WERI-Rb-1 (cell line): ENCODE measurements at regions not wholly inside any gene's neighbourhood (a gene's known extent, or its start where the extent isn't known, plus 50 kb on each side); places are given as distances from the start of the nearest gene placed in this dataset.
A peak's percentile ranks its signal among the peaks of the same experiment; 100 is the strongest.

Experiments used
- DNase-seq: peaks from one replicate; pipeline ENCODE4 v3.0.0-alpha.2; 2020
- H3K27ac ChIP-seq: fragments of 250-450 bp; sonication (Bioruptor Pico); 2 replicates; pipeline ENCODE4 v1.5.1; 2020; ENCODE audit warnings: mild to moderate bottlenecking, moderate library complexity
- H3K27me3 ChIP-seq: fragments of 250-450 bp; sonication (Bioruptor Pico); 2 replicates; pipeline ENCODE4 v1.5.1; 2021; ENCODE audit warnings: mild to moderate bottlenecking, low read depth, moderate library complexity; ENCODE audit not compliant: insufficient read depth, severe bottlenecking
- H3K36me3 ChIP-seq: fragments of 250-450 bp; sonication (Bioruptor Pico); 2 replicates; pipeline ENCODE4 v1.5.1; 2020; ENCODE audit warnings: mild to moderate bottlenecking, moderate library complexity
- H3K4me3 ChIP-seq: 2 replicates; pipeline ENCODE4 v1.5.1; 2011; ENCODE audit warnings: low read depth, mild to moderate bottlenecking, control low read depth, low read length
- H3K9me3 ChIP-seq: fragments of 250-450 bp; sonication (Bioruptor Pico); 2 replicates; pipeline ENCODE4 v1.5.1; 2021; ENCODE audit warnings: mild to moderate bottlenecking, moderate library complexity; ENCODE audit not compliant: severe bottlenecking
- CTCF ChIP-seq: IDR thresholded peaks from 2 replicates; pipeline ENCODE4 v1.5.1; 2011; ENCODE audit warnings: low read depth, mild to moderate bottlenecking, control low read depth, inconsistent platforms, low read length

GRCh38 chr12:118625050-118625675 lies 248.8 kb downstream of the SUDS3 start:
- H3K27me3 ChIP-seq, result no peaks in the 10 kb centered on the region

GRCh38 chr12:118633071-118633470 lies 256.7 kb downstream of the SUDS3 start:
- no peaks in the 10 kb centered on the region for H3K27me3 ChIP-seq
- H3K9me3 ChIP-seq, result no peaks in the 10 kb centered on the region
- H3K4me3 ChIP-seq, result no peak overlapping the region
- no peak for TF ChIP-seq CTCF
- H3K36me3 ChIP-seq, result no peaks in the 10 kb centered on the region
- no peak for DNase-seq
- H3K27ac ChIP-seq, result no peak overlapping the region

More at GRCh38 chr12:118625050-118625675, 248.8 kb downstream of the SUDS3 start:
- DNase-seq, result no peak
- Histone ChIP-seq H3K4me3 (no peak overlapping the region), H3K9me3 (no peaks in the 10 kb centered on the region), H3K27ac (no peak overlapping the region), H3K36me3 (no peaks in the 10 kb centered on the region)
- no peak for TF ChIP-seq CTCF

- Histone ChIP-seq H3K4me3 (no peak overlapping the region), H3K36me3 (no peaks in the 10 kb centered on the region), H3K27me3 (no peaks in the 10 kb centered on the region), H3K27ac (no peak overlapping the region), H3K9me3 (no peaks in the 10 kb centered on the region)
- no peak for DNase-seq
- no peak for TF ChIP-seq CTCF
These were observed 258.9 kb downstream of the SUDS3 start for GRCh38 chr12:118635276-118635675.

GRCh38 chr12:118637767-118638370 lies 261.5 kb downstream of the SUDS3 start:
- no peak overlapping the region for H3K27ac ChIP-seq
- H3K36me3 ChIP-seq, result no peaks in the 10 kb centered on the region
- no peaks in the 10 kb centered on the region for H3K27me3 ChIP-seq
- no peaks in the 10 kb centered on the region for H3K9me3 ChIP-seq
- no peak for TF ChIP-seq CTCF
- DNase-seq, result no peak
- no peak overlapping the region for H3K4me3 ChIP-seq

GRCh38 chr12:118641249-118641648 lies 264.9 kb downstream of the SUDS3 start:
- Histone ChIP-seq H3K36me3 (no peaks in the 10 kb centered on the region), H3K27me3 (no peaks in the 10 kb centered on the region), H3K9me3 (no peaks in the 10 kb centered on the region), H3K4me3 (no peak overlapping the region), H3K27ac (peak overlapping the region; percentile 65)
- no peak for TF ChIP-seq CTCF
- no peak for DNase-seq

- Histone ChIP-seq H3K36me3 (no peaks in the 10 kb centered on the region), H3K27ac (no peak overlapping the region), H3K4me3 (no peak overlapping the region), H3K9me3 (no peaks in the 10 kb centered on the region), H3K27me3 (no peaks in the 10 kb centered on the region)
- no peak for TF ChIP-seq CTCF
- no peak for DNase-seq
These were observed 268.9 kb downstream of the SUDS3 start for GRCh38 chr12:118645219-118645618.
